ENCODE measurements at regions not wholly inside any gene's neighbourhood (a gene's known extent, or its start where the extent isn't known, plus 50 kb on each side); places are given as distances from the start of the nearest gene placed in this dataset.

GRCh38 chr14:27410981-27411380 lies 813.1 kb upstream of the NOVA1 start:
- no peak overlapping the region for H3K27ac ChIP-seq (ENCODE audit: low read depth, low read length, severe bottlenecking)
- no peaks in the 10 kb centered on the region for H3K9me3 ChIP-seq (ENCODE audit: control insufficient read depth, low read length)
- H3K4me3 ChIP-seq (ENCODE audit: extremely low read depth, insufficient read depth, low read length, poor library complexity, severe bottlenecking), result no peak overlapping the region
- H3K4me1 ChIP-seq (ENCODE audit: control insufficient read depth, insufficient read depth, low read length, poor library complexity, severe bottlenecking), result no peaks in the 10 kb centered on the region
- no peaks in the 10 kb centered on the region for H3K36me3 ChIP-seq (ENCODE audit: control insufficient read depth, insufficient read depth, low read length)
- no CpG with 5 or more reads among the region's 1 CpG for WGBS, 2 experiments (ENCODE audit: insufficient coverage in 2 of 2)

- Histone ChIP-seq H3K4me3 (ENCODE audit: extremely low read depth, insufficient read depth, low read length, poor library complexity, severe bottlenecking) (no peak overlapping the region), H3K36me3 (ENCODE audit: control insufficient read depth, insufficient read depth, low read length) (no peaks in the 10 kb centered on the region), H3K9me3 (ENCODE audit: control insufficient read depth, low read length) (no peaks in the 10 kb centered on the region), H3K27ac (ENCODE audit: low read depth, low read length, severe bottlenecking) (no peak overlapping the region), H3K4me1 (ENCODE audit: control insufficient read depth, insufficient read depth, low read length, poor library complexity, severe bottlenecking) (no peaks in the 10 kb centered on the region)
- 79 to 96% methylated on average over 2 to 4 of the region's 4 CpGs for WGBS, 2 experiments (ENCODE audit: insufficient coverage in 2 of 2)
Measured at GRCh38 chr14:27427796-27428195, 830.0 kb upstream of the NOVA1 start.

- no peak overlapping the region for H3K4me3 ChIP-seq (ENCODE audit: extremely low read depth, insufficient read depth, low read length, poor library complexity, severe bottlenecking)
- H3K36me3 ChIP-seq (ENCODE audit: control insufficient read depth, insufficient read depth, low read length), result no peaks in the 10 kb centered on the region
- 94% methylated on average over 3 of the region's 3 CpGs; no CpG with 5 or more reads in 1 of the 2 experiments for WGBS, 2 experiments (ENCODE audit: insufficient coverage in 2 of 2)
Measured at GRCh38 chr14:27435923-27436670, 838.3 kb upstream of the NOVA1 start.

GRCh38 chr14:27484633-27485032 lies 886.8 kb upstream of the NOVA1 start:
- H3K27ac ChIP-seq (ENCODE audit: low read depth, low read length, severe bottlenecking), result no peak overlapping the region
- no peak overlapping the region for H3K4me3 ChIP-seq (ENCODE audit: extremely low read depth, insufficient read depth, low read length, poor library complexity, severe bottlenecking)
- no peaks in the 10 kb centered on the region for H3K4me1 ChIP-seq (ENCODE audit: control insufficient read depth, insufficient read depth, low read length, poor library complexity, severe bottlenecking)
- no peaks in the 10 kb centered on the region for H3K36me3 ChIP-seq (ENCODE audit: control insufficient read depth, insufficient read depth, low read length)
- no peaks in the 10 kb centered on the region for H3K9me3 ChIP-seq (ENCODE audit: control insufficient read depth, low read length)

More at GRCh38 chr14:27435923-27436670, 838.3 kb upstream of the NOVA1 start:
- H3K27ac ChIP-seq (ENCODE audit: low read depth, low read length, severe bottlenecking), result no peak overlapping the region
- H3K9me3 ChIP-seq (ENCODE audit: control insufficient read depth, low read length), result no peaks in the 10 kb centered on the region
- no peaks in the 10 kb centered on the region for H3K4me1 ChIP-seq (ENCODE audit: control insufficient read depth, insufficient read depth, low read length, poor library complexity, severe bottlenecking)

GRCh38 chr14:27485193-27485592 lies 887.4 kb upstream of the NOVA1 start:
- Histone ChIP-seq H3K27ac (ENCODE audit: low read depth, low read length, severe bottlenecking) (no peak overlapping the region), H3K4me3 (ENCODE audit: extremely low read depth, insufficient read depth, low read length, poor library complexity, severe bottlenecking) (no peak overlapping the region), H3K4me1 (ENCODE audit: control insufficient read depth, insufficient read depth, low read length, poor library complexity, severe bottlenecking) (no peaks in the 10 kb centered on the region), H3K36me3 (ENCODE audit: control insufficient read depth, insufficient read depth, low read length) (no peaks in the 10 kb centered on the region), H3K9me3 (ENCODE audit: control insufficient read depth, low read length) (no peaks in the 10 kb centered on the region)

- Histone ChIP-seq H3K9me3 (ENCODE audit: control insufficient read depth, low read length) (peaks cover 4% of the 10 kb centered on the region), H3K36me3 (ENCODE audit: control insufficient read depth, insufficient read depth, low read length) (no peaks in the 10 kb centered on the region), H3K4me1 (ENCODE audit: control insufficient read depth, insufficient read depth, low read length, poor library complexity, severe bottlenecking) (no peaks in the 10 kb centered on the region), H3K27ac (ENCODE audit: low read depth, low read length, severe bottlenecking) (no peak overlapping the region), H3K4me3 (ENCODE audit: extremely low read depth, insufficient read depth, low read length, poor library complexity, severe bottlenecking) (no peak overlapping the region)
- WGBS, 2 experiments (ENCODE audit: insufficient coverage in 2 of 2), result 88 to 100% methylated on average over 1 of the region's 1 CpG
Measured at GRCh38 chr14:27506272-27506671, 908.4 kb upstream of the NOVA1 start.

- WGBS, 2 experiments (ENCODE audit: insufficient coverage in 2 of 2), result 20 to 56% methylated on average over 1 of the region's 1 CpG
Measured at GRCh38 chr14:27528328-27528727, 930.5 kb upstream of the NOVA1 start.

GRCh38 chr14:27536748-27537147 lies 938.9 kb upstream of the NOVA1 start:
- H3K36me3 ChIP-seq (ENCODE audit: control insufficient read depth, insufficient read depth, low read length), result no peaks in the 10 kb centered on the region
- H3K9me3 ChIP-seq (ENCODE audit: control insufficient read depth, low read length), result peaks cover 7% of the 10 kb centered on the region
- no peak overlapping the region for H3K27ac ChIP-seq (ENCODE audit: low read depth, low read length, severe bottlenecking)
- 82 to 100% methylated on average over 2 of the region's 3 CpGs for WGBS, 2 experiments (ENCODE audit: insufficient coverage in 2 of 2)
- H3K4me3 ChIP-seq (ENCODE audit: extremely low read depth, insufficient read depth, low read length, poor library complexity, severe bottlenecking), result no peak overlapping the region
- H3K4me1 ChIP-seq (ENCODE audit: control insufficient read depth, insufficient read depth, low read length, poor library complexity, severe bottlenecking), result no peaks in the 10 kb centered on the region

More at GRCh38 chr14:27528328-27528727, 930.5 kb upstream of the NOVA1 start:
- Histone ChIP-seq H3K4me3 (ENCODE audit: extremely low read depth, insufficient read depth, low read length, poor library complexity, severe bottlenecking) (no peak overlapping the region), H3K4me1 (ENCODE audit: control insufficient read depth, insufficient read depth, low read length, poor library complexity, severe bottlenecking) (no peaks in the 10 kb centered on the region), H3K27ac (ENCODE audit: low read depth, low read length, severe bottlenecking) (no peak overlapping the region), H3K36me3 (ENCODE audit: control insufficient read depth, insufficient read depth, low read length) (no peaks in the 10 kb centered on the region), H3K9me3 (ENCODE audit: control insufficient read depth, low read length) (no peaks in the 10 kb centered on the region)

GRCh38 chr14:27546111-27546510 lies 948.3 kb upstream of the NOVA1 start:
- WGBS, 2 experiments (ENCODE audit: insufficient coverage in 2 of 2), result no CpG with 5 or more reads among the region's 2 CpGs
- Histone ChIP-seq H3K9me3 (ENCODE audit: control insufficient read depth, low read length) (no peaks in the 10 kb centered on the region), H3K27ac (ENCODE audit: low read depth, low read length, severe bottlenecking) (no peak overlapping the region), H3K4me1 (ENCODE audit: control insufficient read depth, insufficient read depth, low read length, poor library complexity, severe bottlenecking) (no peaks in the 10 kb centered on the region), H3K36me3 (ENCODE audit: control insufficient read depth, insufficient read depth, low read length) (no peaks in the 10 kb centered on the region), H3K4me3 (ENCODE audit: extremely low read depth, insufficient read depth, low read length, poor library complexity, severe bottlenecking) (no peak overlapping the region)

- H3K4me1 ChIP-seq (ENCODE audit: control insufficient read depth, insufficient read depth, low read length, poor library complexity, severe bottlenecking), result no peaks in the 10 kb centered on the region
- no peaks in the 10 kb centered on the region for H3K36me3 ChIP-seq (ENCODE audit: control insufficient read depth, insufficient read depth, low read length)
- no CpG with 5 or more reads among the region's 2 CpGs for WGBS, 2 experiments (ENCODE audit: insufficient coverage in 2 of 2)
- no peak overlapping the region for H3K27ac ChIP-seq (ENCODE audit: low read depth, low read length, severe bottlenecking)
- no peaks in the 10 kb centered on the region for H3K9me3 ChIP-seq (ENCODE audit: control insufficient read depth, low read length)
- no peak overlapping the region for H3K4me3 ChIP-seq (ENCODE audit: extremely low read depth, insufficient read depth, low read length, poor library complexity, severe bottlenecking)
Measured at GRCh38 chr14:27553790-27554189, 956.0 kb upstream of the NOVA1 start.

- Histone ChIP-seq H3K27ac (ENCODE audit: low read depth, low read length, severe bottlenecking) (no peak overlapping the region), H3K4me1 (ENCODE audit: control insufficient read depth, insufficient read depth, low read length, poor library complexity, severe bottlenecking) (no peaks in the 10 kb centered on the region), H3K4me3 (ENCODE audit: extremely low read depth, insufficient read depth, low read length, poor library complexity, severe bottlenecking) (no peak overlapping the region), H3K36me3 (ENCODE audit: control insufficient read depth, insufficient read depth, low read length) (no peaks in the 10 kb centered on the region), H3K9me3 (ENCODE audit: control insufficient read depth, low read length) (no peaks in the 10 kb centered on the region)
- WGBS, 2 experiments (ENCODE audit: insufficient coverage in 2 of 2), result no CpG with 5 or more reads among the region's 2 CpGs
Measured at GRCh38 chr14:27557445-27557844, 959.6 kb upstream of the NOVA1 start.

Measured in mesodermal cell (in vitro differentiated cells).